ENCODE measurements at regions not wholly inside any gene's neighbourhood (a gene's known extent, or its start where the extent isn't known, plus 50 kb on each side); places are given as distances from the start of the nearest gene placed in this dataset.

- DNase-seq (ENCODE audit: low read depth in 4 of 4, low spot score in 3 of 4): no peak
These were observed 272.0 kb downstream of the DHX15 start for GRCh38 chr4:24312261-24312913.

- no peak for DNase-seq (ENCODE audit: low read depth in 4 of 4, low spot score in 3 of 4)
These were observed 280.4 kb downstream of the DHX15 start for GRCh38 chr4:24303926-24304325.

- DNase-seq (ENCODE audit: low read depth in 4 of 4, low spot score in 3 of 4): no peak
These were observed 285.4 kb downstream of the DHX15 start for GRCh38 chr4:24298911-24299310.

- no peak for DNase-seq (ENCODE audit: low read depth in 4 of 4, low spot score in 3 of 4)
These were observed 297.3 kb downstream of the DHX15 start for GRCh38 chr4:24287096-24287495.

- no peak for DNase-seq (ENCODE audit: low read depth in 4 of 4, low spot score in 3 of 4)
These were observed 298.6 kb downstream of the DHX15 start for GRCh38 chr4:24285759-24286158.

- no peak for DNase-seq (ENCODE audit: low read depth in 4 of 4, low spot score in 3 of 4)
These were observed 301.9 kb downstream of the DHX15 start for GRCh38 chr4:24282446-24282845.

GRCh38 chr4:24279911-24280375 is 304.4 kb downstream of the DHX15 start:
- DNase-seq (ENCODE audit: low read depth in 4 of 4, low spot score in 3 of 4): no peak

- no peak for DNase-seq (ENCODE audit: low read depth in 4 of 4, low spot score in 3 of 4)
These were observed 304.9 kb downstream of the DHX15 start for GRCh38 chr4:24279469-24279868.

GRCh38 chr4:24278693-24279092 is 305.7 kb downstream of the DHX15 start:
- no peak for DNase-seq (ENCODE audit: low read depth in 4 of 4, low spot score in 3 of 4)

- DNase-seq (ENCODE audit: low read depth in 4 of 4, low spot score in 3 of 4): no peak
These were observed 309.9 kb downstream of the DHX15 start for GRCh38 chr4:24274381-24274941.

- no peak for DNase-seq (ENCODE audit: low read depth in 4 of 4, low spot score in 3 of 4)
These were observed 311.2 kb downstream of the DHX15 start for GRCh38 chr4:24273136-24273535.

- DNase-seq (ENCODE audit: low read depth in 4 of 4, low spot score in 3 of 4): no peak
These were observed 317.2 kb downstream of the DHX15 start for GRCh38 chr4:24266951-24267722.

- no peak for DNase-seq (ENCODE audit: low read depth in 4 of 4, low spot score in 3 of 4)
These were observed 318.4 kb downstream of the DHX15 start for GRCh38 chr4:24265989-24266388.

- DNase-seq (ENCODE audit: low read depth in 4 of 4, low spot score in 3 of 4): no peak
These were observed 321.7 kb downstream of the DHX15 start for GRCh38 chr4:24262616-24263015.

- DNase-seq (ENCODE audit: low read depth in 4 of 4, low spot score in 3 of 4): no peak
These were observed 322.3 kb downstream of the DHX15 start for GRCh38 chr4:24262084-24262483.

- no peak for DNase-seq (ENCODE audit: low read depth in 4 of 4, low spot score in 3 of 4)
These were observed 323.3 kb downstream of the DHX15 start for GRCh38 chr4:24260923-24261564.

GRCh38 chr4:24260133-24260715 is 324.1 kb downstream of the DHX15 start:
- DNase-seq (ENCODE audit: low read depth in 4 of 4, low spot score in 3 of 4): no peak

- no peak for DNase-seq (ENCODE audit: low read depth in 4 of 4, low spot score in 3 of 4)
These were observed 327.8 kb downstream of the DHX15 start for GRCh38 chr4:24256547-24256946.

GRCh38 chr4:24256066-24256465 is 328.3 kb downstream of the DHX15 start:
- no peak for DNase-seq (ENCODE audit: low read depth in 4 of 4, low spot score in 3 of 4)

GRCh38 chr4:24252121-24252520 is 332.2 kb downstream of the DHX15 start:
- no peak for DNase-seq (ENCODE audit: low read depth in 4 of 4, low spot score in 3 of 4)

GRCh38 chr4:24251589-24251988 is 332.8 kb downstream of the DHX15 start:
- DNase-seq (ENCODE audit: low read depth in 4 of 4, low spot score in 3 of 4): no peak

All from right renal pelvis (tissue), 4 donors.